ENCODE measurements at regions not wholly inside any gene's neighbourhood (a gene's known extent, or its start where the extent isn't known, plus 50 kb on each side); places are given as distances from the start of the nearest gene placed in this dataset.

- TF ChIP-seq CTCF (IDR thresholded peaks at IDR 0.05) (no peak), POLR2A (IDR thresholded peaks at IDR 0.05) (no peak)
Measured at GRCh38 chr10:124238367-124238766, 145.0 kb upstream of the CHST15 start.
